GM12878 (cell line): ENCODE measurements at regions not wholly inside any gene's neighbourhood (a gene's known extent, or its start where the extent isn't known, plus 50 kb on each side); places are given as distances from the start of the nearest gene placed in this dataset.
A peak's percentile ranks its signal among the peaks of the same experiment; 100 is the strongest.

Experiments
- ATAC-seq: fragments of 200-7000 bp; cut with Tn5 transposase; 3 replicates; pipeline ENCODE4 v1.9.1; 2020; ENCODE audit warnings: mild to moderate bottlenecking, moderate library complexity
- BruUV-seq: library from RNA; stranded (reverse); fragments of 400-500 nt; replicated peaks from 2 replicates; lab custom pipeline; 2021; lab: Mats Ljungman, UMichigan
- CTCF ChIA-PET: fragments of 300-600 bp; sonication (Branson Sonifier 250); formaldehyde crosslinking; extraction: SDS; loops from one replicate; lab custom pipeline; 2021; ENCODE audit warnings: inconsistent platforms; lab: Yijun Ruan, JAX
- POLR2A ChIA-PET: fragments of 350-600 bp; formaldehyde crosslinking; extraction: SDS; loops from one replicate; lab custom pipeline; 2021; ENCODE audit warnings: inconsistent platforms; lab: Charles Lee
- RAD21 ChIA-PET: fragments of 300-600 bp; sonication (Branson Sonifier 250); formaldehyde crosslinking; loops from one replicate; lab custom pipeline; 2023; ENCODE audit warnings: antibody characterized with exemption; ENCODE audit not compliant: unreplicated experiment; lab: Charles Lee
- SMC1A ChIA-PET: fragments of 300-600 bp; sonication (Branson Sonifier 250); formaldehyde crosslinking; loops from one replicate; lab custom pipeline; 2023; ENCODE audit not compliant: unreplicated experiment, uncharacterized antibody; lab: Charles Lee
- DNase-seq: peaks from one replicate; pipeline ENCODE4 v3.0.0-alpha.2; 2011; ENCODE audit warnings: low read depth, low spot score
- FAIRE-seq: peaks from 3 replicates; lab custom pipeline; 2011; peaks lifted over from hg19 to GRCh38; lab: Jason Lieb, UNC
- H2AFZ ChIP-seq: 2 replicates; pipeline ENCODE4 v1.6.0; 2011; ENCODE audit warnings: low read depth, low read length, control low read depth; ENCODE audit not compliant: control insufficient read depth
- H3K27ac ChIP-seq: 2 replicates; pipeline ENCODE4 v1.5.1; 2011; ENCODE audit warnings: control low read depth; ENCODE audit not compliant: control insufficient read depth, insufficient read depth
- H3K27me3 ChIP-seq, 2 experiments: replicated peaks in 1 of 2; 2 replicates each; pipeline versions ENCODE4 v1.6.0 to v1.6.1; 2011; ENCODE audit warnings: low read length in 1 of 2; ENCODE audit not compliant: control insufficient read depth in 2 of 2, insufficient read depth in 2 of 2
- H3K36me3 ChIP-seq, 2 experiments: 2 replicates each; pipeline ENCODE4 v1.5.1; 2011; ENCODE audit warnings: low read length in 1 of 2; ENCODE audit not compliant: control insufficient read depth in 2 of 2, insufficient read depth in 2 of 2
- H3K4me1 ChIP-seq: 2 replicates; pipeline ENCODE4 v1.6.1; 2011; ENCODE audit warnings: mild to moderate bottlenecking, low read length, moderate library complexity, mixed read lengths; ENCODE audit not compliant: control insufficient read depth, insufficient read depth
- H3K4me2 ChIP-seq: 2 replicates; pipeline ENCODE4 v1.6.0; 2011; ENCODE audit warnings: control low read depth; ENCODE audit not compliant: control insufficient read depth, insufficient read depth
- H3K4me3 ChIP-seq: fragments of 200-600 bp; sonication (generic); 2 replicates; pipeline ENCODE4 v1.5.1; 2016
- H3K79me2 ChIP-seq: 2 replicates; pipeline ENCODE4 v1.6.0; 2011; ENCODE audit warnings: low read length; ENCODE audit not compliant: control insufficient read depth, insufficient read depth
- H3K9ac ChIP-seq: 2 replicates; pipeline ENCODE4 v1.8.0; 2011; ENCODE audit warnings: low read length, control low read depth, mixed read lengths; ENCODE audit not compliant: control insufficient read depth, insufficient read depth
- H3K9me3 ChIP-seq: replicated peaks from 3 replicates; pipeline ENCODE4 v1.5.1; 2011; ENCODE audit warnings: mild to moderate bottlenecking, low read length; ENCODE audit not compliant: control insufficient read depth, insufficient read depth
- H4K20me1 ChIP-seq: 2 replicates; pipeline ENCODE4 v1.6.0; 2011; ENCODE audit not compliant: control insufficient read depth, insufficient read depth
- BACH1 ChIP-seq: fragments of 450-650 bp; IDR thresholded peaks from 2 replicates; pipeline ENCODE4 v1.6.1; 2017; ENCODE audit warnings: mild to moderate bottlenecking, borderline replicate concordance
- BCLAF1 ChIP-seq: fragments of 450-650 bp; IDR thresholded peaks from 2 replicates; pipeline ENCODE4 v1.6.1; 2017; ENCODE audit warnings: antibody characterized with exemption, mild to moderate bottlenecking, moderate library complexity
- CEBPB ChIP-seq, 2 experiments: fragments of 150-350 bp in 1 of 2; IDR thresholded peaks; 2 replicates each; pipeline ENCODE4 v1.6.1; 2012 to 2014; ENCODE audit warnings: low read depth in 2 of 2, low read length in 2 of 2, borderline replicate concordance in 1 of 2, inconsistent platforms in 1 of 2
- E2F8 ChIP-seq: fragments of 450-650 bp; IDR thresholded peaks from 2 replicates; pipeline ENCODE4 v1.6.1; 2018; ENCODE audit warnings: mild to moderate bottlenecking, low read depth, moderate library complexity; ENCODE audit not compliant: partially characterized antibody
- IKZF1 ChIP-seq: fragments of 450-650 bp; conservative IDR thresholded peaks from 2 replicates; pipeline ENCODE4 v1.6.1; 2017; ENCODE audit warnings: antibody characterized with exemption, mild to moderate bottlenecking
- IRF5 ChIP-seq: fragments of 450-650 bp; IDR thresholded peaks from 2 replicates; pipeline ENCODE4 v1.6.1; 2017; ENCODE audit warnings: borderline replicate concordance
- RAD21 ChIP-seq: IDR thresholded peaks from 2 replicates; pipeline ENCODE4 v1.6.1; 2011; ENCODE audit warnings: mild to moderate bottlenecking, low read depth, low read length, moderate library complexity; ENCODE audit not compliant: insufficient read depth
- SP1 ChIP-seq: IDR thresholded peaks from one replicate; pipeline ENCODE4 v1.6.1; 2011; ENCODE audit warnings: low read depth, low read length
- TAF1 ChIP-seq: IDR thresholded peaks from 2 replicates; pipeline ENCODE4 v1.6.1; 2011; ENCODE audit warnings: mild to moderate bottlenecking, low read depth, low read length, borderline replicate concordance
- ZNF207 ChIP-seq: fragments of 450-650 bp; IDR thresholded peaks from 2 replicates; pipeline ENCODE4 v1.6.1; 2014; ENCODE audit warnings: antibody characterized with exemption, mild to moderate bottlenecking, borderline replicate concordance
- ZNF384 ChIP-seq: IDR thresholded peaks from 2 replicates; pipeline ENCODE4 v1.6.1; 2012; ENCODE audit warnings: low read depth, mild to moderate bottlenecking, low read length, improper control_type of control experiment, borderline replicate concordance
- WGBS: methylation state at CpG from one replicate; pipeline ENCODE4 v1.1.6; 2016; ENCODE audit warnings: low lambda C conversion rate; ENCODE audit not compliant: insufficient replicate concordance, insufficient coverage; ENCODE audit errors: missing lambda C conversion rate; 5-methylcytosine and 5-hydroxymethylcytosine counted together
- in situ Hi-C: fragments of 300-500 bp; cut with MboI; formaldehyde crosslinking; loops from 9 replicates; pipeline ENCODE4 v1.14.3; 2018; ENCODE audit warnings: mixed read lengths
- intact Hi-C: fragments of 100-400 bp; cut with micrococcal nuclease; formaldehyde crosslinking; loops from one replicate; pipeline ENCODE4 v1.14.2; 2022; ENCODE audit not compliant: unreplicated experiment
- TF ChIP-seq, protein P1 (sequence below): IDR thresholded peaks from 2 replicates; pipeline ENCODE4 v1.6.1; 2011; ENCODE audit warnings: borderline replicate concordance, low read depth, mild to moderate bottlenecking, moderate library complexity, low read length; ENCODE audit not compliant: insufficient read depth, poor library complexity, severe bottlenecking

GRCh38 chr10:34018784-34019183 is 684.3 kb upstream of the NRP1 start (continued):
- TF ChIP-seq, protein P1, sequence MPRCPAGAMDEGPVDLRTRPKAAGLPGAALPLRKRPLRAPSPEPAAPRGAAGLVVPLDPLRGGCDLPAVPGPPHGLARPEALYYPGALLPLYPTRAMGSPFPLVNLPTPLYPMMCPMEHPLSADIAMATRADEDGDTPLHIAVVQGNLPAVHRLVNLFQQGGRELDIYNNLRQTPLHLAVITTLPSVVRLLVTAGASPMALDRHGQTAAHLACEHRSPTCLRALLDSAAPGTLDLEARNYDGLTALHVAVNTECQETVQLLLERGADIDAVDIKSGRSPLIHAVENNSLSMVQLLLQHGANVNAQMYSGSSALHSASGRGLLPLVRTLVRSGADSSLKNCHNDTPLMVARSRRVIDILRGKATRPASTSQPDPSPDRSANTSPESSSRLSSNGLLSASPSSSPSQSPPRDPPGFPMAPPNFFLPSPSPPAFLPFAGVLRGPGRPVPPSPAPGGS: no peak
- TF ChIP-seq SP1: no peak
- no peak for TF ChIP-seq BACH1

GRCh38 chr10:34018129-34018528 is 683.7 kb upstream of the NRP1 start:
- Histone ChIP-seq H3K9ac (no peak overlapping the region), H3K4me2 (no peak overlapping the region), H3K27me3 (no peaks in the 10 kb centered on the region), H3K9me3 (no peaks in the 10 kb centered on the region), H4K20me1 (no peaks in the 10 kb centered on the region), H3K27ac (no peak overlapping the region), H3K36me3 (no peaks in the 10 kb centered on the region), H3K79me2 (no peaks in the 10 kb centered on the region), H3K4me1 (no peaks in the 10 kb centered on the region), H2AFZ (no peak overlapping the region), H3K4me3 (no peak overlapping the region)
- ATAC-seq (peak; percentile 81), DNase-seq (no peak), FAIRE-seq (no peak)
- in situ Hi-C loops: no loop called here
- ChIA-PET RAD21 (interaction anchor here (0.6 to 0.9 kb wide), 3 partner anchors 20 to 686 kb away, joined by 3 to 4 read pairs (median 3); no protein-coding TSS in a partner anchor), POLR2A (no interaction called here), SMC1A (interaction anchor here (0.6 to 1.7 kb wide), 9 partner anchors 8 to 825 kb away, joined by 3 read pairs; no protein-coding TSS in a partner anchor), CTCF (interaction anchor here (0.6 to 1.6 kb wide), 8 partner anchors 10 to 620 kb away, joined by 3 to 5 read pairs (median 4); no protein-coding TSS in a partner anchor)
- intact Hi-C loops: no loop called here
- WGBS: 0% methylated on average over 5 of the region's 5 CpGs
- BruUV-seq: no TSS peak
- no peak for TF ChIP-seq IKZF1
- TF ChIP-seq BCLAF1: no peak
- no peak for TF ChIP-seq ZNF384
- no peak for TF ChIP-seq RAD21
- TF ChIP-seq ZNF207: no peak
- TF ChIP-seq CEBPB (IDR thresholded peaks at IDR 0.05; ENCODE audit: borderline replicate concordance in 1 of 2, low read depth in 2 of 2, low read length in 2 of 2): no peak
- no peak for TF ChIP-seq TAF1
- TF ChIP-seq IRF5: no peak
- no peak for TF ChIP-seq E2F8
